ENCODE measurements at regions not wholly inside any gene's neighbourhood (a gene's known extent, or its start where the extent isn't known, plus 50 kb on each side); places are given as distances from the start of the nearest gene placed in this dataset.

GRCh38 chr5:106675687-106676086, 995.0 kb downstream of the EFNA5 start:
- no TSS peak for BruUV-seq (replicated peaks)

More at GRCh38 chr5:106675687-106676086, 995.0 kb downstream of the EFNA5 start:
- Histone ChIP-seq H3K18ac (ENCODE audit: low read depth, low read length) (no peak overlapping the region), H3K27me3 (ENCODE audit: control insufficient read depth, insufficient read depth, low read length) (no peaks in the 10 kb centered on the region), H2AK5ac (ENCODE audit: low read depth, low read length) (no peak overlapping the region), H3K9ac (ENCODE audit: low read depth, low read length) (no peak overlapping the region), H3K23ac (ENCODE audit: low read depth, low read length) (no peak overlapping the region), H4K8ac (ENCODE audit: low read depth in 2 of 2, low read length in 2 of 2) (no peak overlapping the region), H3K56ac (ENCODE audit: extremely low read depth, insufficient read depth, low read length) (no peak overlapping the region), H3K4ac (ENCODE audit: low read depth, low read length) (no peak overlapping the region), H3K79me1 (ENCODE audit: low read depth in 1 of 2, low read length in 2 of 2) (no peaks in the 10 kb centered on the region), H4K91ac (ENCODE audit: insufficient read depth, low read depth, low read length) (no peak overlapping the region), H2BK15ac (ENCODE audit: low read depth, low read length) (no peak overlapping the region), H2BK5ac (ENCODE audit: low read depth, low read length, poor library complexity, severe bottlenecking) (no peak overlapping the region), H3K36me3 (ENCODE audit: control insufficient read depth, insufficient read depth, low read length) (no peaks in the 10 kb centered on the region), H3K4me3 (ENCODE audit: insufficient read depth, low read depth, low read length) (no peak overlapping the region), H3K14ac (replicated peaks; ENCODE audit: low read depth, low read length) (no peak overlapping the region), H4K20me1 (ENCODE audit: insufficient read depth, low read length) (no peaks in the 10 kb centered on the region), H2BK20ac (ENCODE audit: low read depth, low read length) (no peak overlapping the region), H3K4me1 (ENCODE audit: control insufficient read depth, insufficient read depth, low read length) (no peaks in the 10 kb centered on the region), H3K9me1 (ENCODE audit: insufficient read depth, low read length) (no peaks in the 10 kb centered on the region), H2AK9ac (replicated peaks; ENCODE audit: low read depth, low read length, poor library complexity) (no peak overlapping the region), H3K4me2 (ENCODE audit: low read depth, low read length) (no peak overlapping the region; the same call in 1 of the 2 replicates), H3K9me3 (ENCODE audit: control insufficient read depth, insufficient read depth, low read length) (no peaks in the 10 kb centered on the region), H3K27ac (ENCODE audit: insufficient read depth, low read length) (no peak overlapping the region), H2AFZ (replicated peaks; ENCODE audit: low read length, poor library complexity) (no peak overlapping the region), H4K5ac (ENCODE audit: low read depth, low read length) (no peak overlapping the region), H2BK120ac (ENCODE audit: low read depth, low read length) (no peak overlapping the region)
- DNase-seq: peak; percentile 19
- ChIA-PET POLR2A (ENCODE audit: unreplicated experiment) (no interaction called here), CTCF (no interaction called here)
- in situ Hi-C loops (cut with MboI; ENCODE audit: low sequenced_read_pairs): no loop called here
- intact Hi-C loops (cut with micrococcal nuclease): no loop called here
- WGBS, 2 experiments (ENCODE audit: extremely low coverage in 2 of 2, insufficient read length in 1 of 2): no CpG with 5 or more reads among the region's 1 CpG
- ATAC-seq (ENCODE audit: low read depth): peak; percentile 81
- TF ChIP-seq BHLHE40 (IDR thresholded peaks at IDR 0.05; ENCODE audit: low read depth, low read length) (no peak), CTCF (conservative IDR thresholded peaks at IDR 0.05; ENCODE audit: low read depth, low read length) (no peak), CEBPB (IDR thresholded peaks at IDR 0.05; ENCODE audit: low read depth, low read length) (no peak), MAZ (IDR thresholded peaks at IDR 0.05; ENCODE audit: borderline replicate concordance, low read depth, low read length) (no peak), RAD21 (IDR thresholded peaks at IDR 0.05; ENCODE audit: low read length) (no peak), POLR2A (IDR thresholded peaks at IDR 0.05; ENCODE audit: low read depth, low read length) (no peak), FOS (IDR thresholded peaks at IDR 0.05; ENCODE audit: low read depth, low read length) (no peak), SMC3 (IDR thresholded peaks at IDR 0.05; ENCODE audit: low read depth, low read length) (no peak), NFE2L2 (IDR thresholded peaks at IDR 0.05; ENCODE audit: low read depth, low read length) (no peak), USF2 (IDR thresholded peaks at IDR 0.05; ENCODE audit: low read depth, low read length) (no peak), RCOR1 (IDR thresholded peaks at IDR 0.05; ENCODE audit: insufficient replicate concordance, low read length) (no peak), CHD1 (IDR thresholded peaks at IDR 0.05; ENCODE audit: low read depth, low read length) (no peak), ELK1 (IDR thresholded peaks at IDR 0.05; ENCODE audit: borderline replicate concordance, low read depth, low read length) (no peak), MAFK (IDR thresholded peaks at IDR 0.05; ENCODE audit: low read depth, low read length) (no peak), RFX5 (IDR thresholded peaks at IDR 0.05; ENCODE audit: low read depth, low read length) (no peak), MXI1 (IDR thresholded peaks at IDR 0.05; ENCODE audit: borderline replicate concordance, low read depth, low read length) (no peak)
- dilution Hi-C loops (cut with HindIII; ENCODE audit: low sequenced_read_pairs, unreplicated experiment): no loop called here

Data from IMR-90 (cell line).